WTC11 (cell line): ENCODE measurements at regions not wholly inside any gene's neighbourhood (a gene's known extent, or its start where the extent isn't known, plus 50 kb on each side); places are given as distances from the start of the nearest gene placed in this dataset.
"Not testable (repeated sequence)": the region's sequence is repeated elsewhere in the genome, so short reads cannot be mapped to it uniquely, and the experiment has no call there.

Experiments
- CTCF ChIP-seq: fragments of 200-600 bp; IDR thresholded peaks from 2 replicates; pipeline ENCODE4 v1.8.0; 2022; ENCODE audit warnings: antibody characterized with exemption
- ESRRA ChIP-seq: sonication (generic); formaldehyde crosslinking; IDR thresholded peaks from 2 replicates; pipeline ENCODE4 v1.8.1; 2022; ENCODE audit warnings: mild to moderate bottlenecking, missing genetic modification reagents, borderline replicate concordance
- FOXK1 ChIP-seq: sonication (generic); formaldehyde crosslinking; IDR thresholded peaks from 2 replicates; pipeline ENCODE4 v1.8.0; 2022; ENCODE audit warnings: mild to moderate bottlenecking, moderate library complexity, missing genetic modification reagents
- FOXP4 ChIP-seq: sonication (generic); formaldehyde crosslinking; IDR thresholded peaks from 2 replicates; pipeline ENCODE4 v1.8.0; 2022; ENCODE audit warnings: mild to moderate bottlenecking, missing genetic modification reagents
- MAX ChIP-seq: sonication (generic); formaldehyde crosslinking; IDR thresholded peaks from 2 replicates; pipeline ENCODE4 v1.8.0; 2022; ENCODE audit warnings: mild to moderate bottlenecking, missing genetic modification reagents
- RELA ChIP-seq: sonication (generic); formaldehyde crosslinking; IDR thresholded peaks from 2 replicates; pipeline ENCODE4 v1.8.1; 2022; ENCODE audit warnings: missing genetic modification reagents, mild to moderate bottlenecking, borderline replicate concordance
- SMAD4 ChIP-seq: sonication (generic); formaldehyde crosslinking; IDR thresholded peaks from 2 replicates; pipeline ENCODE4 v1.8.0; 2022; ENCODE audit warnings: mild to moderate bottlenecking, missing genetic modification reagents
- SP1 ChIP-seq: sonication (generic); formaldehyde crosslinking; conservative IDR thresholded peaks from 2 replicates; pipeline ENCODE4 v1.8.1; 2022; ENCODE audit warnings: missing genetic modification reagents
- USF1 ChIP-seq: sonication (generic); formaldehyde crosslinking; IDR thresholded peaks from 2 replicates; pipeline ENCODE4 v1.8.0; 2022; ENCODE audit warnings: mild to moderate bottlenecking, missing genetic modification reagents
- USF2 ChIP-seq: sonication (generic); formaldehyde crosslinking; IDR thresholded peaks from 2 replicates; pipeline ENCODE4 v1.8.1; 2023; ENCODE audit warnings: mild to moderate bottlenecking, missing genetic modification reagents, moderate library complexity
- ZNF263 ChIP-seq: sonication (generic); formaldehyde crosslinking; IDR thresholded peaks from 2 replicates; pipeline ENCODE4 v1.8.1; 2022; ENCODE audit warnings: low read depth, mild to moderate bottlenecking, moderate library complexity, missing genetic modification reagents
- ZNF317 ChIP-seq: sonication (generic); formaldehyde crosslinking; IDR thresholded peaks from 2 replicates; pipeline ENCODE4 v1.8.1; 2023; ENCODE audit warnings: low read depth, mild to moderate bottlenecking, moderate library complexity, missing genetic modification reagents, borderline replicate concordance
- TF ChIP-seq, protein P1 (sequence below): sonication (generic); formaldehyde crosslinking; IDR thresholded peaks from 2 replicates; pipeline ENCODE4 v1.8.1; 2022; ENCODE audit warnings: missing genetic modification reagents, borderline replicate concordance

DNA sequence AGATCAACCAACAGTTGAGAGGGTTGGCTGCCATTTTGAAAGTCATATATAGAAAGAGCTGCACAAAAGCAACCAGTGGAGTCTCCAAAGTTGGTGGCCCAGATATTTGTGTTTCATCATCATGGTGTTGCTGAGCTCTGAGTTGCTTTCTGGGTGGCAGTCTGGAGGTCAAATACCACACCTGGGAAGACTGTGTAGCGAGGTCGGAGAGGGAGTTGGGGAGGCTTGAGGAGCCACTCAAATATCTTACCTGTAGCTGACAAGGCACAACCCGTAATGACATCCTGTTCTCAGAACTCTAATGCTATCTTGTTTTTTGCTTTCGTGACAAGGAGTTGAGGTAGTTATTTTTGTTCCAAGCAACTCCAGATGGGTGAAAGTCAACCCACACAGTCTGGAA lies 100.4 kb downstream of the NPIPB5 start:
- not testable (repeated sequence) for TF ChIP-seq MAX; FOXK1 (CRISPR knock-in tag); USF2 (CRISPR knock-in tag); CTCF; RELA; SMAD4 (CRISPR knock-in tag); USF1 (CRISPR knock-in tag); ZNF317 (CRISPR knock-in tag); SP1; ESRRA (CRISPR knock-in tag); FOXP4 (CRISPR knock-in tag); ZNF263 (CRISPR knock-in tag)
- TF ChIP-seq, protein P1, sequence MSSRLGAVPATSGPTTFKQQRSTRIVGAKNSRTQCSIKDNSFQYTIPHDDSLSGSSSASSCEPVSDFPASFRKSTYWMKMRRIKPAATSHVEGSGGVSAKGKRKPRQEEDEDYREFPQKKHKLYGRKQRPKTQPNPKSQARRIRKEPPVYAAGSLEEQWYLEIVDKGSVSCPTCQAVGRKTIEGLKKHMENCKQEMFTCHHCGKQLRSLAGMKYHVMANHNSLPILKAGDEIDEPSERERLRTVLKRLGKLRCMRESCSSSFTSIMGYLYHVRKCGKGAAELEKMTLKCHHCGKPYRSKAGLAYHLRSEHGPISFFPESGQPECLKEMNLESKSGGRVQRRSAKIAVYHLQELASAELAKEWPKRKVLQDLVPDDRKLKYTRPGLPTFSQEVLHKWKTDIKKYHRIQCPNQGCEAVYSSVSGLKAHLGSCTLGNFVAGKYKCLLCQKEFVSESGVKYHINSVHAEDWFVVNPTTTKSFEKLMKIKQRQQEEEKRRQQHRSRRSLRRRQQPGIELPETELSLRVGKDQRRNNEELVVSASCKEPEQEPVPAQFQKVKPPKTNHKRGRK = not testable (repeated sequence)
